Activated CD4-positive, CD25-positive, alpha-beta regulatory T cell treated with anti-CD3 and anti-CD28 coated beads, Interleukin-2, amount 50 U/mL, for 24 hours (primary cell): ENCODE measurements at regions not wholly inside any gene's neighbourhood (a gene's known extent, or its start where the extent isn't known, plus 50 kb on each side); places are given as distances from the start of the nearest gene placed in this dataset.
"Not testable (repeated sequence)": the region's sequence is repeated elsewhere in the genome, so short reads cannot be mapped to it uniquely, and the experiment has no call there.

Experiments used
- ATAC-seq, 2 donors: fragments of 150-1000 bp; cut with Tn5 transposase; one replicate each; pipeline ENCODE4 v1.10.0; 2021; ENCODE audit warnings: mild to moderate bottlenecking in 1 of 2, moderate library complexity in 1 of 2

DNA sequence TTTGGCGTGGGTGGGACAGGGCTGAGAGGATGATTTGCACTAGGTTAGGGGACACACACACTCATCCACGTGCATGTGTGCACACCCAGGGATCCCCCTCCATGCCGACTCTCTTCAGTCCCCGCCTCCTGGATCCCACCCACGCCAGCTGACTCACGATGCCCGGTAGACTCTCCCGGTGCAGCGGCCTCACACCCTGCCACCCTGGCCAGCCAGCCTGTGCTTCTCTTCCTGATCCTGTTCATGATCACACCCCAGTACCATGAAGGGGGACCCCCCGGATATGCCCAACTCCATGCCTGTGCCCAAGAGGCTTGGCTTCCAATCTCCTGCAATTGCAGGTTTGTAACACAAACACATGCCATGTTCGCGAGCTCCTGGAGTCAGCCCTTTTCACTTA lies 157.8 kb upstream of the HDAC4 start:
- no peak for ATAC-seq

- ATAC-seq: no peak
These were observed 156.7 kb upstream of the HDAC4 start for GRCh38 chr2:239557516-239557915.

DNA sequence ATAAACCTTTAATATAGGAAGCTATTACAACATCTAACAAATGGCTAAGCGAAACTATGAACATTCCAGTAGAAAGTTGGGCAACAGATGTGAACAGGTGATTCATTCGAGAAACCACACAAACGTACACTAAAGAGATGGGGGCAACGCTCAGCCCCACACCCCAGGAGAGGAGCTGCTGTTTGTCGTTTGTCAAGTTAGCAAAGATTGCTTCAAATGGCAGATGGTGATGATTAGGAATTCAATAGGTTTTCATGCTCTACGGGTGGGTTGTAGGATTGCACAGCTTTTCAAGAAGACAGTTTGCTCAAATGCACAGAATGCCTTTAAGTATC lies 154.7 kb upstream of the HDAC4 start:
- ATAC-seq: no peak

DNA sequence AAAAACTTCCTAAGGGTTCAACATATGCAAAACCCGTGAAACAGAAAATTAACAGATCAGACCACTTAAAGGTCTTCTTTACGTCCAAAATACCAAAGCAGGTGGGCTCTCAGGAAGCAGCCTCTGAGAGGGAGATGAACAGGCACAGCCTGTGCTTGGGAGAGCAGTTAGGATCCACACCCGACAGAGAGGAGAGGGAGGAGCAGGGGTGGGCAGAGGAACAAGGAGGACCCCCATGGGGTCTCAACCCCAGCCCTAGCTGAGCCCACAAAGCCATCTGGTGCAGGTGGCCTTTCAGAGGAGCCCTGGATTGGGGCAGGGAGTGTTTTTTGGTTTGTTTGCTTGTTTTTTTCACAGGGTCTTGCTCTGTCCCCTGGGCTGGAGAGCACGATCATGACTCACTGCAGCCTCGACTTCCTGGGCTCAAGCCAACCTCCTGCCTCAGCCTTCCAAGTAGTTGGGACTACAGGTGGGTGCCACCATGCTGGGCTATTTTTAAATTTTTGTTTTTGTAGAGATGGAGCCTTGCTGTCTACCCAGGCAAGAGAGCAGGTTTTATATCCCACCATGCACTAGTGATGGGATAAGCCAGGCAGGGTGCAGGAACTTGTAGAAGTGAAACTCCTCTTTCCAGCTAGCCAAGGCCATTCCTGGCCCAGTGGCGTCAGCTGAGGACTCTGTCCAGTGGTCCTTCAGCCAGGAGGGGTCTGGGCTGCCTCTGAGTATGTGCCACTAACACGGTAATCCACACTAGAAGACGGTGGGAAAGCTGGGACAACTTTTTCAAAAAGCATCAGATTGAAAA lies 154.1 kb upstream of the HDAC4 start:
- no peak for ATAC-seq

DNA sequence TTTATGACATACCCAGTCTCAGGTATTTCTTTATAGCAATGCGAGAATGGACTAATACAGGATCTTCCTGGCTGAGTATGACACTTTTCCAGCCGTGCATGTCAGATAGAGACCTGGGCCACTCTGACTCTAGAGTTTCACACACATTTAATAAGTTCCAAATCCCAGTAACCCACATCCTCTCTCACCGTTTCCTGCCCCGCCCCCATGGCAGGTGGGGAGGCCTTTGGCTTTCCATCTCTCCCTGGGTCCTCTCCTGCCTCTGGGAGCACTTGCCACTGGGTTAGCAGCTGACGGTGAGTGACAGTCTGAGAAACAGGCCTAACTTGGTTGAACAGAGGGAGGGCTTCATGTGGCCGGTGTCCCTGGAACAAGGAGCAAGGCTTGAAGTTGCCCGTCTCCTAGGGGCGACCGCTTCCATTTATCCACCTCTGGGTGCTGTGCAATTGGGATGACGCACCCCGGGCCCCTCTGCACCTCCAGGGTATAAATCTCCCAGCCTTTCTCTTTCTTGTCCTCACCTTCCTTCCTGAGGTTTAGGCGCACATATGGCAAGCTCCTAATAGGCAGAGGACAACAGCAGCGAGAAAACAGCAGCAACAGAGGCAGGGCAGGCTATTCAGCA lies 152.7 kb upstream of the HDAC4 start:
- no peak for ATAC-seq

DNA sequence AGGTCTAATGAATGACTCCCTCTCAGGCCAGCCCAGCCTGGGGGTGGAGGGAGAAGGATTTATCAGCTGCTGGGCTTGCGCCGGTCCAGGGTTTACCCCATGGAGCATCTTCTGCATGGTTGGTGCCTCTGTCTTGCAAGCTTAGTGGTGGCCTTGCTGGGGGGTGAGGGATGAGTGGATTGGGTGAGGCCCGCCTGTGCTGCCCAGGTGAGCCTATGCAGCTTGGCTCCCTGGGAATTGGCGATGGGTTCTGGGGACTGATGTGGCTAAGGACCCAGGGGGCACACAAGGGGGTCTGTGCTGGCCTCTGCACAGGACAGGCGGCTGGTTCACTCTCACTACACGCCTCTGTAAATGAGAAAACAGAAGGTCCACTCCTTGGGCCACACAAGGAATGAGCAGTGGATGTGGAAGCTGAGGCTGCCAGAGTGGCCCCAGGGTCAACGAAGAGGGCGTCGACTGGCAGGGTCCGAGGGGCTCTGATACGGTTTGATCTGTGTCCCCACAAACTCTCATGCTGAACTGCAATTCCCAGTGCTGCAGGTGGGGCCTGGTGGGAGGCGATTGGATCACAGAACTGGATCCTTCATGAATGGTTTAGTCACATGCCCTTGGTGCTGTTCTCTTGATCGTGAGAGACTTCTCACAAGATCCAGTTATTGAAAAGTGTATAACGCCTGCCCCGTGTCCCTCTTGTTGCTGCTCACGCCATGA lies 151.6 kb upstream of the HDAC4 start:
- no peak for ATAC-seq

DNA sequence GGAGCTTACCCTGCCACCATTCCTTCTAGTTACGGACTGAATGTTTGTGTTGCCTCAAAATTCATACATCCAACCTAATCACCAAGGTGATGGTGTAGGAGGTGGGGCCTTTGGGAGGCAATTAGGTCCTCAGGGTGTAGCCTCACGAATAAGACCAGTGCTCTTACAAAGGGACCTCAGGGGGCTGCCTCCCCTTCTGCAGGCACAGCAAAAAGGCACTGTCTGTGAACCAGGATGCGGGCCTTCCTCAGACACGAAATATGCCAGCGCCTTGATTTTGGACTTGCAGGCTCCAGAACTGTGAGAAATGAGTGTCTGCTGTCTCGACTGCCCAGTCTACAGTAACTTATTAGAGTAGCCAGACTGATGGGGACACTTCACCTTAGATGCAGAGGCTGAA lies 150.4 kb upstream of the HDAC4 start:
- no peak for ATAC-seq

GRCh38 chr2:239550357-239550756 lies 149.5 kb upstream of the HDAC4 start:
- ATAC-seq: no peak

DNA sequence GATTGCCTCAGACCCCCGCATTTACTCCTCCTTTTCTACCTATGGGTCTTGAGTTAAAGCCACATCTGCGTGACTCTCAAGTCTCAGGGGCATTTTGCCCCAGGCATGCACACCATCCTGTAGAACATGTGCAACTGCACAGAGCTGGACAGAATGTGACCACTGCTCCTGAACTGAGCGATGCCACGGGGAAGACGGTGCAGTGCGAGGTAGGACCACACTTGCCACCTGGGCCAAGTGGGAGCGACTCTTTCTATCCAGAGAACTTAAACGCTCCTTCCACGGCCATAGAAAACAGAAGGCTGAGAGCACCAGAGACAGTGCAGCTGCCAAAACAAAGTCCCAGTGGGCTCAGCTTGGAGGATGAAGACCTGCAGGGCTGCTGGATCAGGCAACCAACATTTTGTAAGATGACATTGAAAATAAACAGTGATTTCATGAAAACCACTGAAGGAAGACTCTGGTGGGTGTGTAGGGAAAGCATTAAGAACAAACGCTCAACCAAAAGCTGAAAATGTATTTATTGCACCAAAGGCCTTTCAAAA lies 149.0 kb upstream of the HDAC4 start:
- no peak for ATAC-seq

DNA sequence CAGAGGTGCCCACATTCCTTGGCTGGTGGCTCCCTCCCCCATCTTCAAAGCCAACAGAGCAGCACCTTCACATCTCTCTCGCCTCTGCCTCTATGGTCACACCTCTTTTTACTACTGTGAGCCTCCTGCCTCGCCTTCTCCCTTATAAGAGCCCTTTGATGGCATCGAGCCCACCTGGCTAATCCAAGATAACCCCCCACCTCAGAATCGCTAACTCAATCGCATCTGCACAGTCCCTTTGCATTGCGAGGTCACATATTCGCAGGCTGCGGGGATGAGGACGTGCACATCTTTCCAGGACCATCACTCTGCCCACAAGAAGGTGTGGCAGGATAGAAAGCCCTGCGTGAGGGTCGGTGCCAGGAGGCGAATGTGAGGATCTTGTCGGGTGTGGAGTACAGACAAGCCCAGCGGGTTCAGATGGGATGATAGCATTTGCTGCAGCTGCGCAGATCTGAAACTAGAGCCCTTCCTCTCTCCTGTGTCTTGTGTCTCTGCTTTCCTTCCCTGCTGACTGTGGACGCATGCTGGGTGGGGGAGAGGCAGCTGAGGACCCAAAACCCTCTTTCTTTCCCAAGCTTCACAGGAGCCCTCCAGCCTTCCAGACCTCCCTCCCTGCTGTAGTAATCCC lies 148.3 kb upstream of the HDAC4 start:
- ATAC-seq: no peak

GRCh38 chr2:239548451-239548871 lies 147.6 kb upstream of the HDAC4 start:
- peak; percentile 92 to 93 for ATAC-seq

DNA sequence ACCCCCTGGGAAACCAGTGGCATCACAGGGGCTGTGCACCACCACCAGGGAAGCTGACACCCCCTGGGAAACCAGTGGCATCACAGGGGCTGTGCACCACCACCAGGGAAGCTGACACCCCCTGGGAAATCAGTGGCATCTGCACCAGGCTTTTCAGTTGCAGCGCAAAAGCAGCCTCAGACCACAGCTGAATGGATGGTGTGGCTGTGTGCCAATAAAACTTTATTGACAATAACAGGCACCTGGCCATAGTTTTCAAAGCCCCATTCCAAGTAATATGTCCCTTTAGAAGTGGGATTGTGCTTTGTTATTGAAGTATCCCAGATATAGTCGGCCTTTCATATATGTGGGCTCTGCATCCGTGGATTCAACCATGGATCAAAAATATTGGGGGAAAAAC lies 146.3 kb upstream of the HDAC4 start:
- ATAC-seq: not testable (repeated sequence)

DNA sequence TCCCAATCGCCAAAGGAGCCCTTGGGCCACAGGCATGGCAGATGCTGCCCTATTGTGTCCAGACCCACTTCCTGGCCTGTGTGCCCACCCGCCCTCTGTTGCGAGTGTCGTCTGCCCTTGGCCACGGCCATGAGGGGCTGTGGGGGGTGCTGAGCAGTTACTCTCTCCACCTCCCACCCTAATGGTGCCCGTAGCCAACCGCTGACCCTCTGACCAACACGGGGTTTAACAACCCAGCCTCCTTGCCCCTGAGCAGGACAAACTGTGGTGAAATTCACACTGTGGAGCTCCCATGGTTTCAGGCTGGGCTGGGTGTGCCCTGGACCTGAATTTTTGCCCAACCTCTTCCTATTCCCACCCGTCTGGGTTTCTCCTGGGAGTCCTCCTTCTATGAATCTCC lies 145.7 kb upstream of the HDAC4 start:
- no peak for ATAC-seq

DNA sequence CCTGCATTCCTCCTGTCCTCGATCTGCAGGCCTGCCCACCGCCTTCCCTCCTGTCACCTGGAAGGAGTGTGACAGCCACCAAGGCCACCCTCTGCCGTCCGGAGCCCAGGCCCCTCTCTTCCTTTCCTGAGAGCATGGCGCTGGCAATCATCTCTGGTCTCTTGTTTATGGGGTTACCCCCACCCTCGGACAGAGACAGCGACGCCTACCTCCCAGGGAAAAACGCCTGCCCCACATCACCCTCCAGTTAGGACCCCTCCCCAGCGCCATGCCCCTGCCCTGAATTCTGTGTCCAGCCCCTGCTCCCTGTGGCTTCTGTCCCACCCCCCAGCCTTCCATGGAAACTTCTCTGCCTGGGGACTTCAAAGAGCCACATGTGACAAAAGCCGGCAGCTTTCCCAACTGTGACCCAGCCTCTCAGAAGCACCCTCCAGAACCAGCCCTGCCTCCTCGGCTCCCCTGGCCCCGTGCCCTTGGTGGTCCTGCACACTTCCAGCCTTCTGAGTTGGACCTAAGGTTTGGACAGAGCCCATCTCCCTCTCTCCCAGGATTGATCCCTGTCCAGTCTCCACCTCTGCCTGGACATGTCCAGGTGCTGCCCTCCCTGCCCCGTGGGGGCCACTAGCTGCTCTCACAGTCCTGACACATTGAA lies 145.0 kb upstream of the HDAC4 start:
- no peak for ATAC-seq

DNA sequence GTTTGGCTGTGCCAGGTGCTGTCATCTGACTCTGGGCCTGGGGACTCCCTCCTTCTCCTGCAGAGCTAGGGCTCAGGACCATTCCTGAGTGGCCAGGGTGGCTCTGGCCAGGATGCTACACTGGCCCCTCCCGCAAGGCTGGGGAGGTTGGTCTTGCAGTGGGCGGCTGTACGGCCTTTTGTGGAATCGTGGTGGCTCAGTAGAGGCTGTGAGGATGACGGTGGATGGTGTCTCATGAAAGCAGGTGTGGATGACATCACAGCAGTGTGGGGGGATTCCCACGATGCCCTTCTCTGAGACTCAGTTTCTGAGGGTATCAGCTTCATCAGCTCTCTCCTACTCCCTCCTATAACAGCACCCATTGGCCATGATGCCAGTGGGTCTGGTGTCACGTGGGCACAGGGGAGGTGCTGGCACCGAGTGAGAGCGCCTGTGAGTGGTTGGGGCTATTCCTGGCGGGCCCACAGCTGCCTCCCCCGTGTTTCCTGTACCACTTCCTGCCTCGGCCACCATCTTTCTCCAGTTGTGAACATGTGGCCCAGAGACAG lies 144.2 kb upstream of the HDAC4 start:
- peak; percentile 66 to 73 for ATAC-seq

- ATAC-seq: no peak
These were observed 143.5 kb upstream of the HDAC4 start for GRCh38 chr2:239544143-239544917.

GRCh38 chr2:239543702-239544101 lies 142.9 kb upstream of the HDAC4 start:
- ATAC-seq: no peak

DNA sequence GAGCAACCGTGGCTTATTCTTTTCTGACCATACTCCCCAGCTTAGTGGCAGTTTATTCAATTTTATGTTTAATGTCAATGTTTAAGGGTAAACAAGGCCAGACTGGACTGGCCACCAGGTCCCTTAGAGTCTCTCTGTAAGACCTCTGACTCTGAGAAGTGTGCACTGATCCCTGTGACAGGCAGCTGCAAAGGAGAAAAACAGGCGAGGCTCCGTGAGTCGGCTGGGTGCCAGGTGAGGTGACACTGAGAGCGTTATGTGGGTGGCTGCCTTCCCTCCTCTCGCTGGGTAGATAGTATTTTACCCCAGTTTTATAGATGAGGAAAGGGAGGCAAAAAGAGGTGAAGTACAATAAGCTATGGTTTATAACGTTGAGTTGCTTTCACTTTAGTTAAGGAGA lies 139.4 kb upstream of the HDAC4 start:
- no peak for ATAC-seq

- no peak for ATAC-seq
These were observed 138.9 kb upstream of the HDAC4 start for GRCh38 chr2:239539776-239540100.

DNA sequence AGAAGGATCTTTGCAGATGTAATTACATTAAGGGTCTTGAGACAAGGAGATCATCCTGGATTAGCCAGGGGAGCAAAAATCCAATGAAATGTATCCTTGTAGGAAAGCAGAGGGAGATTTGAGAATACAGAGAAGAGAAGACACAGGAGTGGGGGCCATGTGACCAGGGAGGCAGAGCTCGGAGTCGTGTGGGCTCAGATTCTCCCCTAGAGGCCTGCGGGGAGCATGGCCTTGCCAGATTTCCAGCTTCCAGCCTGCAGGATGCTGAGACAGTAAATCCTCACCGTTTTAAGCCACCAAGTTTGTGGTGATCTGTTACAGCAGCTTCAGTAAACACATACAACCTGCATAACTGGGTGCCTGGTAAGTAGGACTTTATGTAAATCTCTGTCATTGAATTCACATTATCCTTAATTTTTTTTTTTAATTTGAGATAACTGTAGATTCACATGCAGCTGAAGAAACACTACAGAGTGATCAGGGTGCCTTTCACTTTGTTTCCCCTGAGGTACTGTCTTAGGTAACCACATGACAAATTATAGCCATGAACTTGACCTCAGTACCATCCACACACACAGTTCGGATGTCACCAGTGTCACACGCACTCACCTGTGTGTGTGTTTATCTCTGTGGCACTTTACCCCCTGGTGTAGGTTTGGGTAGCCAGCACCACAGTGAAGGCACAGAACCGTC lies 138.4 kb upstream of the HDAC4 start:
- ATAC-seq: no peak
